H1 (cell line): ENCODE measurements at regions not wholly inside any gene's neighbourhood (a gene's known extent, or its start where the extent isn't known, plus 50 kb on each side); places are given as distances from the start of the nearest gene placed in this dataset.

Source experiments
- BCL11A ChIP-seq, 2 experiments: IDR thresholded peaks; one replicate each; pipeline ENCODE4 v1.6.1; 2011; ENCODE audit warnings: low read depth in 2 of 2, low read length in 2 of 2, mild to moderate bottlenecking in 2 of 2
- POLR2A ChIP-seq, 2 experiments: IDR thresholded peaks; 1 replicate in 1 of 2; 2 replicates in 1 of 2; pipeline ENCODE4 v1.6.1; 2011; ENCODE audit warnings: low read depth in 2 of 2, low read length in 2 of 2, mild to moderate bottlenecking in 2 of 2; ENCODE audit errors: control extremely low read depth in 1 of 2
- POLR2AphosphoS5 ChIP-seq: IDR thresholded peaks from 2 replicates; pipeline ENCODE4 v1.6.1; 2011; ENCODE audit warnings: low read depth, low read length
- USF2 ChIP-seq: IDR thresholded peaks from 2 replicates; pipeline ENCODE4 v1.6.1; 2011; ENCODE audit warnings: low read length, improper control_type of control experiment

DNA sequence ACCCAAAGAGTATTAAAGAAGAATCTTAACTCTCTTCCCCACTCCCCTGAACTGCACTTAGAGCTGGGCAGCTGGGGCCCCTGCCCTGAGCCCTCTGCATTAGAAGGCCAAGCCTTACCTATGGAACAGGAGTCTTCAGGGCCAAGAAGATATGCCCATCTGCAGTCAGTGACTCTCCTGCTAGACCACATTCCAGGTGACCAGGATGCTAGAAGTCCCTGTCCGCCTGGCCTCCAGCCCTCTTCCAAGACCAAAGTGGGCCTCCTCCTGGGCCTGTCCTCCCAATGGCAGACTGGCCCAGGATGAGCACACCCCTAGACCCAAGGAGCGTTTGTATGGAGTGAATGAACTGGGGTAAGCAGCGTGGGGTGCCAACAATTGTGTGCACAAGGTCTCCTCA, 259.1 kb downstream of the LY86 start:
- no peak for TF ChIP-seq POLR2AphosphoS5
- TF ChIP-seq POLR2A (IDR thresholded peaks at IDR 0.05; ENCODE audit: control extremely low read depth in 1 of 2, low read depth in 2 of 2, low read length in 2 of 2): no peak
- no peak for TF ChIP-seq USF2
- no peak for TF ChIP-seq BCL11A (IDR thresholded peaks at IDR 0.05; ENCODE audit: low read depth in 2 of 2, low read length in 2 of 2)
